ENCODE measurements at regions not wholly inside any gene's neighbourhood (a gene's known extent, or its start where the extent isn't known, plus 50 kb on each side); places are given as distances from the start of the nearest gene placed in this dataset.

GRCh38 chr18:6561420-6561861 is 146.7 kb upstream of the L3MBTL4 start (continued):
- TF ChIP-seq NCOR1 (IDR thresholded peaks at IDR 0.05) (peak; percentile 50; the same call in 1 of the 2 replicates), FUS (optimal IDR thresholded peaks at IDR 0.05; ENCODE audit: low read depth, low read length) (no peak), PHF8 (IDR thresholded peaks at IDR 0.05; ENCODE audit: borderline replicate concordance, low read length) (no peak), BRD4 (IDR thresholded peaks at IDR 0.05) (no peak), FOXJ2 (tag; IDR thresholded peaks at IDR 0.05) (peak; percentile 58; the same call in 1 of the 2 replicates), TAL1 (IDR thresholded peaks at IDR 0.05) (peak; percentile 65), CCAR2 (IDR thresholded peaks at IDR 0.05; ENCODE audit: low read depth, low read length) (no peak), BCLAF1 (IDR thresholded peaks at IDR 0.05; ENCODE audit: borderline replicate concordance in 1 of 2, control insufficient read depth in 1 of 2, low read depth in 2 of 2, low read length in 1 of 2) (no peak), RUNX1 (IDR thresholded peaks at IDR 0.05; ENCODE audit: low read depth) (no peak), BDP1 (IDR thresholded peaks at IDR 0.05; ENCODE audit: insufficient read depth, insufficient read length) (no peak), PML (IDR thresholded peaks at IDR 0.05; ENCODE audit: low read length) (no peak), DPF2 (IDR thresholded peaks at IDR 0.05) (peak; percentile 63), MCM5 (IDR thresholded peaks at IDR 0.05; ENCODE audit: low read depth) (no peak), AFF1 (IDR thresholded peaks at IDR 0.05; ENCODE audit: low read depth in 1 of 2, partially characterized antibody in 2 of 2) (no peak), STAG1 (CRISPR knock-in tag; IDR thresholded peaks at IDR 0.05; ENCODE audit: borderline replicate concordance) (no peak), MYC (IDR thresholded peaks at IDR 0.05; ENCODE audit: low read depth, low read length) (no peak), MYC (CRISPR knock-in tag; IDR thresholded peaks at IDR 0.05; ENCODE audit: borderline replicate concordance, low read depth) (no peak), SNRNP70 (optimal IDR thresholded peaks at IDR 0.05; ENCODE audit: low read depth, low read length) (no peak), ZBTB7A (IDR thresholded peaks at IDR 0.05; ENCODE audit: borderline replicate concordance, control insufficient read depth, low read depth, low read length) (no peak), RBM17 (IDR thresholded peaks at IDR 0.05; ENCODE audit: borderline replicate concordance, low read depth, low read length) (no peak), RFX7 (CRISPR knock-in tag; IDR thresholded peaks at IDR 0.05) (no peak), PTRF (tag; IDR thresholded peaks at IDR 0.05) (no peak), EP300 (IDR thresholded peaks at IDR 0.05; ENCODE audit: low read length) (peak; percentile 40; the same call in 1 of the 2 replicates)
- TF ChIP-seq, protein P1, sequence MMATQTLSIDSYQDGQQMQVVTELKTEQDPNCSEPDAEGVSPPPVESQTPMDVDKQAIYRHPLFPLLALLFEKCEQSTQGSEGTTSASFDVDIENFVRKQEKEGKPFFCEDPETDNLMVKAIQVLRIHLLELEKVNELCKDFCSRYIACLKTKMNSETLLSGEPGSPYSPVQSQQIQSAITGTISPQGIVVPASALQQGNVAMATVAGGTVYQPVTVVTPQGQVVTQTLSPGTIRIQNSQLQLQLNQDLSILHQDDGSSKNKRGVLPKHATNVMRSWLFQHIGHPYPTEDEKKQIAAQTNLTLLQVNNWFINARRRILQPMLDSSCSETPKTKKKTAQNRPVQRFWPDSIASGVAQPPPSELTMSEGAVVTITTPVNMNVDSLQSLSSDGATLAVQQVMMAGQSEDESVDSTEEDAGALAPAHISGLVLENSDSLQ (IDR thresholded peaks at IDR 0.05): peak; percentile 79
